ENCODE measurements at regions not wholly inside any gene's neighbourhood (a gene's known extent, or its start where the extent isn't known, plus 50 kb on each side); places are given as distances from the start of the nearest gene placed in this dataset.

GRCh38 chr6:101231606-101232235, 161.8 kb upstream of the GRIK2 start:
- TF ChIP-seq CTCF (IDR thresholded peaks at IDR 0.05), result no peak
- Mint-ChIP-seq H3K9me3 (peaks cover 3 to 23% (median 11%) of the 10 kb centered on the region in 7 donors), H3K27me3 (ENCODE audit: low read depth in 3 of 3) (no peaks in the 10 kb centered on the region), H3K4me1 (no peaks in the 10 kb centered on the region), H3K36me3 (no peaks in the 10 kb centered on the region), H3K27ac (no peak overlapping the region), H3K4me3 (no peak overlapping the region)
- peaks cover 4 to 31% of the 10 kb centered on the region in 2 donors for H3K9me3 ChIP-seq (replicated peaks in 1 of 2; ENCODE audit: control insufficient read depth in 1 of 2, insufficient read depth in 1 of 2, low read length in 2 of 2)
- H4K20me1 ChIP-seq (ENCODE audit: insufficient read depth, low read length), result no peaks in the 10 kb centered on the region
- H3K27me3 ChIP-seq (ENCODE audit: control insufficient read depth in 2 of 2, insufficient read depth in 2 of 2, low read length in 2 of 2), result no peaks in the 10 kb centered on the region
- DNase-seq, result no peak
- H3K27ac ChIP-seq (ENCODE audit: low read depth in 1 of 2, low read length in 2 of 2), result no peak overlapping the region
- no peaks in the 10 kb centered on the region for H3K36me3 ChIP-seq (replicated peaks in 1 of 2; ENCODE audit: control insufficient read depth in 1 of 2, insufficient read depth in 2 of 2, low read length in 2 of 2)
- intact Hi-C loops (cut with micrococcal nuclease), result no loop called here
- no peak overlapping the region for H3K4me2 ChIP-seq (replicated peaks; ENCODE audit: extremely low read depth, low read length, poor library complexity, severe bottlenecking)
- H3K79me2 ChIP-seq (ENCODE audit: insufficient read depth, low read length), result no peaks in the 10 kb centered on the region
- H3K4me3 ChIP-seq (replicated peaks in 1 of 3; ENCODE audit: low read depth in 2 of 3, low read length in 3 of 3), result no peak overlapping the region
- no peak overlapping the region for H2AFZ ChIP-seq (ENCODE audit: insufficient read depth, low read depth, low read length, poor library complexity, severe bottlenecking)
- H3K4me1 ChIP-seq (ENCODE audit: control insufficient read depth in 1 of 2, insufficient read depth in 2 of 2, low read length in 2 of 2), result no peaks in the 10 kb centered on the region
- no peak overlapping the region for H3K9ac ChIP-seq (ENCODE audit: insufficient read depth, low read length, poor library complexity, severe bottlenecking)
- 91% methylated on average over 3 of the region's 7 CpGs for WGBS (ENCODE audit: insufficient coverage)

DNA sequence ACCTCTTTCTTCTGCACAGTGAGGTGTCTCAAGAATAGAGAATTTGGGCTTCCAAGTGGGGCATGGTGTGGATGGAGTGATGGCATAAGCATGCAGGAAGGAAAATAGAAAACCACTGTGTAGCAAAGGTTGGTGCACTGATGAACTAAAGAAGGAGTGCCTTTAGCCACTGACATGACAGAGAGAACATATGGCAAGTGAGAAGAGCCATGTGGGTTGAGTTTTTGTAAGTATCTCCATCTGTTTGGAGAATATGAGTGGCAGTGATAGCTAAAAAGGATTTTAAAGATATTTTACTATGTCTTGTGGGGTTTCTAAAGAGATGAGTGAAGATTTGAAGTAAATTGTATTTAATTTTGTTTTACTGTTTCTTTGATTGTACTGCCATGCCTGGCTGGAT, 160.5 kb upstream of the GRIK2 start:
- intact Hi-C loops (cut with micrococcal nuclease), result no loop called here

More for the DNA sequence above, 160.5 kb upstream of the GRIK2 start:
- Mint-ChIP-seq H3K27me3 (ENCODE audit: low read depth in 3 of 3) (no peaks in the 10 kb centered on the region), H3K27ac (no peak overlapping the region), H3K4me1 (no peaks in the 10 kb centered on the region), H3K36me3 (no peaks in the 10 kb centered on the region), H3K4me3 (no peak overlapping the region), H3K9me3 (peaks cover 3 to 23% (median 9%) of the 10 kb centered on the region in 7 donors)
- Histone ChIP-seq H3K27ac (ENCODE audit: low read depth in 1 of 2, low read length in 2 of 2) (no peak overlapping the region), H3K9me3 (replicated peaks in 1 of 2; ENCODE audit: control insufficient read depth in 1 of 2, insufficient read depth in 1 of 2, low read length in 2 of 2) (peaks cover 4 to 24% of the 10 kb centered on the region in 2 donors), H3K4me3 (replicated peaks in 1 of 3; ENCODE audit: low read depth in 2 of 3, low read length in 3 of 3) (no peak overlapping the region), H3K4me2 (replicated peaks; ENCODE audit: extremely low read depth, low read length, poor library complexity, severe bottlenecking) (no peak overlapping the region), H3K9ac (ENCODE audit: insufficient read depth, low read length, poor library complexity, severe bottlenecking) (no peak overlapping the region), H4K20me1 (ENCODE audit: insufficient read depth, low read length) (no peaks in the 10 kb centered on the region), H3K27me3 (ENCODE audit: control insufficient read depth in 2 of 2, insufficient read depth in 2 of 2, low read length in 2 of 2) (no peaks in the 10 kb centered on the region), H3K4me1 (ENCODE audit: control insufficient read depth in 1 of 2, insufficient read depth in 2 of 2, low read length in 2 of 2) (no peaks in the 10 kb centered on the region), H2AFZ (ENCODE audit: insufficient read depth, low read depth, low read length, poor library complexity, severe bottlenecking) (no peak overlapping the region), H3K36me3 (replicated peaks in 1 of 2; ENCODE audit: control insufficient read depth in 1 of 2, insufficient read depth in 2 of 2, low read length in 2 of 2) (no peaks in the 10 kb centered on the region), H3K79me2 (ENCODE audit: insufficient read depth, low read length) (no peaks in the 10 kb centered on the region)
- no peak for TF ChIP-seq CTCF (IDR thresholded peaks at IDR 0.05)
- DNase-seq, result no peak

Data from CD14-positive monocyte (primary cell).